ENCODE measurements at regions not wholly inside any gene's neighbourhood (a gene's known extent, or its start where the extent isn't known, plus 50 kb on each side); places are given as distances from the start of the nearest gene placed in this dataset.
A peak's percentile ranks its signal among the peaks of the same experiment; 100 is the strongest.

DNA sequence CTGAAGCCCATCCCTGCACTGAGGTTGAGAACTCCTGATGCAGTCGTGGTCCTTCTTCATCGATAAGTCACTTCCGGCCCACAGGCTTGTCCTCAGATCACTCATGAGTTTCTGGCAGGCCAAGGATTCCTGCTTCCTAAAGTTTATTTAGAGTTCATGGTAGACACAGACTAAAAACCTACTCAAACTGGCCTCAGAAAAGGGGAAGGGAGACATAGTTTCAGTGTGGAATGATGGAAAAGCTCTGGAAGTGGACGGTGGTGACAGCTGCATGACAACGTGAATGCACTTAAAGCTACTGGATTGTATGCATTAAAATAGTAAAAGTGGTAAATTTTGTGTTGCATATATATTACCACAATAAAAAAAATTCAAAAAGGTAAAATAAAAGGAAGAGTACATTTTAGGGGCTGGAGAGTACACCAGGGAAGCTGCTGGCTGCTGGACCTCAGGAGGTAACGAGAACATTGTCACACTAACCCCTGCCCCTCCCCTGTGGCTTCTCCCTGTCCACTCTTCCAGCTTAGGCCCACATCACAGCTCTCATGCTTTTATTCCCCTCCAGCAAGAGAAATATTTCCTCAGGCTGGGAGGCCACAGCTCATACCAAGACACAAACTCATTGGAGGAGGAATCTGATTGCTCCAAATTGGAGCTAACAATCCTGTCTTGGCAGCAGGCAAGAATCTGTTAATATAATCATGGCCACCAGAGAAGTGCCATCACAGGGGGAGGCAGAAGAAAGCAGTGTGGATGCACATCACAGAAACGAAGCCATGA, 741.0 kb downstream of the UQCRFS1 start:
- DNase-seq (ENCODE audit: low read depth), result no peak

DNA sequence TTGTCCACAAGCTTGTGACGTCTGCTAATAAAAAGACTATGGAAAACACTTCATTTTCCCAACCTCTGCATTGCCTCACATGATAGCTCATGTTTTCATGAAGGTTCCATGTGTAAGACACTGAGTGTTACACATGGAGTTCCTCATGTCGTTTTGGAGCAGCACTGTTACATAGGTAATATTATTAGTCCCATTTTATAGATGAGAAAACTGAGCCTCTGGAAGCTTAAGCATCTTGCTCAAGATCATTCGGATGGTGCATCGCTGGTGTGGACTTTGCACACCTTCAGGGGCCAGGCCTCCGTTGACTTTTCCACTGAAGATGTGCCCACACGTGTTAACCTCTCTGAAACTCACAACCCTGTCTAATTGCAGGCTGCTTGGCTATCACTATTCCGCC, 743.4 kb downstream of the UQCRFS1 start:
- no peak for DNase-seq (ENCODE audit: low read depth)

DNA sequence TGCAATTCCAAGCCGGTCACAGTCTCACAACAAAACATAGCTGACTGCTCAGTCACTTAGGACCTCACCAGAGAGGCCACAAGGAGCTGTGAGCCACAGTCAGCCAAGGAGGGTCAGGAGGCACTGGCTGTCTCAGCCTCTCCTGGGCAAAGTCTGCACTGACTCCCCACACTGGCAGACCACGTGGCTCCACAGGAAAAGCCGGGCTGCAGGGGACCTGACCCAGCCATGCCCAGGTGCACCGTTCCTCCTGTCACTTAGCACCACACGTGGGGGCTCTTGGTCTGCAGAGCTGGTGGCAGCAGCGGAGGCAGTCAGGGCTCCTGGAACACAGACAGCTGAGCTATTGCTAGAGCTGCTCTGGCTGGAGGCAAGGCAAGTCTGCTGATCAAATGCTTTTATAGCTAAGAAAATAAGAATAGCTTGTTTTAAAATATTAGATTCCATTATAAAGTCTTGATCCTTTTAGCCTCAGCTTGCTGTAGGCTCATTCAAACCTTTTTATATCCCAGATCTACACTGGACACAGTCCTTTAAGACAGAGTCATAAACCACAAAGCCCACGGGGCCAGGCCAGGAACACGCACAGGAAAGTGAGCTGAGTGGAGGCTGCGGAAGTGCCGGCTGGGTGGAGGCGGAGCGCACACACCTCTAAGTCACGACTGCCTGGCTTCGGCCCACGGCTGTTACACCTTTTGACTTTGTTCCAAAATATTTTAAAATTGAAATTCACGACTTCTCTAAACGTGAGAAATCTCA, 744.1 kb downstream of the UQCRFS1 start:
- peak; percentile 9 for DNase-seq (ENCODE audit: low read depth)

DNA sequence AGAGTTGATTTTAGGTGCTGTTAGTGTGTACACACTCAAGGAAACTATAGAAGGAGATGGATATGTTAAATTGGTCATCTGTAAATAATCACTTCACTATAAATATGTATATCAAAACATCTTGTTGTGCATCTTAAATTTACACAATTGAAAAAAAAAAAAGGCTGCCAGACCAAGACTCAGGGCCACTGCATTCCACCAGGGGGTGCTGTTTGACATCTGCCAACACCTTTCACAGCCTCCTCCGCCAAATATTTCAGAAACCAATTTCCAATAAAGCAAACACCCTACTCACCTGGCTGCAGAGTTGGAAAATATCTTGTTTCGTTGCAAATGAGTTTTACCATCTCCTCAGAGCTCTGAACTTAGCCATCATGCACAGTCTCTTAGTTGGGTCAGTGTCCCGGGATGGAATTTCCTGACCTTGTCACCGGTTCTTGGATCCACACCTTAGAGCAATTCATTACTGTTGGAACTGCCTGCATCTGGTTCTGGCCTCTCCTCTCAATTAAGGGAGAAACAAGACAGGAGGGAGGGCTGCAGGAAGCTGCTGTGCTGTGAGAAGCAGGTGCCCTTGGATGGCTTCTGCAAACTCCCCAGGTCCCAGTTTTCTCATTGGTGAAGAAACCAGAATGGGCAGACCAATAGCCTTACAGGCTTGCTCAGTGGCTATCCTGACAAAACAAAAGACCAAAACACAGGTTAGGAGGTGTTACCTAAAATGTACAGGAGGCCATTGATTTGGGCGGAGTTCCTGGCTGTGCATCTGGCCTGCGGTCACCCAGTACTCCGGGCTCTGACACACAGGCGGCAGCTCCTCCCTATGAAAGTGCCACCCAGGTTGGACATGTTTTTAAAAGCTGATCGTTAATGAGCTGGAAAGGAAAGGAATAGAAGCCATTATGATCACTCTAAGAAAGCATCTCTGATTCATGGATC, 746.6 kb downstream of the UQCRFS1 start:
- peak; percentile 22 for DNase-seq (ENCODE audit: low read depth)

DNA sequence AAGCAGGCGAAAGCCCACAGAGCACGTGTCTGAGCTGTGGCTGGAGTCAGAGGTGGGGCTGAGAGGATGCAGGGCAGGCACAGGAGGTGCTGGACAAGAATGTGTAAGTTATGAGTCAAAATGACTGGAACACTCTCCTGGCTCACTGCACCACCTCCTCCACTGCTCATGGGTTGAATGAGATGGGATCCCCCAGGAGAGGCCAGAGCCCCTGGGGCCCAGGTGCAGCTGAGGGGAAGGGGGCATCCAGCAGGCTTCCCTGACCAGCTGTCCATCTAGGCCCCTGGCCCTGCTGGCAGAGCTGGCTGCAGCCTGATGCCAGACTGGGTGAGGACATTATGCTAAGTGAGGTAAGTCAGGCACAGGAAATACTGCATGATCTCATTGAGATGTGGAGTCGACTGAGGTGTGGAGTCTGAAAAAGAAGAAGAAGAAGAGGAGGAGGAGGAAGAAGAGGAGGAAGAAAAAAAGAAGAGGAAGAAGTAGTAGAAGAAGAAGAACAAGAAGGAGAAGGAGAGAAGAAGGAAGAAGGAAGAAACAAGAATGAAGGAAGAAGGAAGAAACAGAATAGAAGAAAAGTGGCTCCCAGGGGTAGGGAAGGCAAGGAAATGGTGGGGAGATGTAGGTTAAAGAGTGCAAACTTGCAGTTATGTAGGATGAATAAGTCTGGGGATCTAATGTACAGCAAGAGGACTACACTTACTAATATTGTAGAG, 747.4 kb downstream of the UQCRFS1 start:
- DNase-seq (ENCODE audit: low read depth), result no peak

DNA sequence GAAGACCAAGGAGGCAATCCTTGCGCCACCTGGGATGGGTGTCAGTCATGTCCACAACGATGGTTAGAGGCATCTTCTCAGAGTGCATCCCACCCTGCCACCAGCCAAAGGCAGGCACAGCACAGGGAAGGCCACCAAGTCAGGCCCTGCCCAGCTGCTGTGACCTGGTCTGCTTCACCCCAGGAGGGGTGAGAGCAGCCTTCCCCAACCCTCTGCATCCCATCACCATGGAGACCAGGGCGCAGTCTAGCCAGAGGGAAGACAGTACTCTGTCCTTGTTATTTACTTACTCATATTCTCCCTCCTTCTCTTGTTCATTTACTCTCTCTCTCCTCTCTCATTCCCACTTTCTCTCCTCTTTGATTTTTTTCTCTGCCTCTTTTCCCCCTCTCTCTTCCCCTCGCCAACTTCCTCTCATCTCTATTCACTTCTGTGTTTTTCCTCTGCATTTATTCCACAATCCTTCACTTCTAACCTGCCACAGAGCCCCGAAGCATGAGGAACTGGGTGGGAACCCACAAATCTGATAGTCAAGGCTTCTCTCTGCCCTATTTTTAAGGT, 749.4 kb downstream of the UQCRFS1 start:
- DNase-seq (ENCODE audit: low read depth), result no peak

DNA sequence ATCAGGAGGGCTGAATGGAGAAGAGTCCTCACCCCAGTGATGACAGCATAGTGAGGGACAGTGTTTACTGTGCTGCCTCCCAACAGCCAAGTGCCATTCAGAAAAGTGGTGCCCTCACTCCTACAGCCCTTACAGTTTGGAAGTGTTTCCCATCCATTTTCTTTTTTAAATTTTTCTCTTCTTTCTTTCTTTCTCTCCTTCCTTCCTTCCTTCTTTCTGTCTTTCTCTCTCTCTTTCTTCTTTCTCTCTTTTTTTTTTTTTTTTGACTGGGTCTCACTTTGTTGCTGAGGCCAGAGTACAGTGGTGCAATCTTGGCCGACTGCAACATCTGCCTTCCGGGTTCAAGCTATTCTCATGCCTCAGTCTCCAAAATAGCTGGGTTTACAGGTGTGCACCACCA, 755.3 kb downstream of the UQCRFS1 start:
- DNase-seq (ENCODE audit: low read depth), result no peak

DNA sequence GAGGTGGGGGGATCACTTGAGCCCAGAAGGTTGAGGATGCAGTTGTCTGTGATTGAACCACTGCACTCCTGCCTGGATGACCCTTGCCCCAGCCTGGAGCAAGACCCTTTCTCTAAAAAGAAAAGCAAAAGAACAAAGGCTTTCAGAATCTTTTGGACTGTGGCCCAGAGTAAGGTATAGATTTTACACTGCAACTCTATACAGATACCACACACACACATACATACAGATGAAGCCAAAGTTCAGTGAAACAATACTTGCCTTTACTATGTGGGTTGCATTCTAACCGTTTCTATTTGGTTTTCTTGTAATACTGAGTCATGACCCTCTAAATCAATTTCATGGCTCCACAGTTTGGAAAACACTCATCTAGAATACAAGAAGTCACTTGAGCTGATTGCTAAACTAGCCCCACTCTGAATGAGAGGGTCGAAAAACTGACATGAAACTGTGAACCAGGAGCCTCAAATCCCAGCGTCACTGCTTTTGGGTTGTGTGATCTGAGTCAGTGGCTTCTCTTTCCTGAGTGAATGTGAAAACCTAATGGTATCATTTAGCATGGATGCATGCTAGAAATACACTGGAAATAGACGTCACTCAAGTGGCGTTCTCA, 756.1 kb downstream of the UQCRFS1 start:
- no peak for DNase-seq (ENCODE audit: low read depth)

DNA sequence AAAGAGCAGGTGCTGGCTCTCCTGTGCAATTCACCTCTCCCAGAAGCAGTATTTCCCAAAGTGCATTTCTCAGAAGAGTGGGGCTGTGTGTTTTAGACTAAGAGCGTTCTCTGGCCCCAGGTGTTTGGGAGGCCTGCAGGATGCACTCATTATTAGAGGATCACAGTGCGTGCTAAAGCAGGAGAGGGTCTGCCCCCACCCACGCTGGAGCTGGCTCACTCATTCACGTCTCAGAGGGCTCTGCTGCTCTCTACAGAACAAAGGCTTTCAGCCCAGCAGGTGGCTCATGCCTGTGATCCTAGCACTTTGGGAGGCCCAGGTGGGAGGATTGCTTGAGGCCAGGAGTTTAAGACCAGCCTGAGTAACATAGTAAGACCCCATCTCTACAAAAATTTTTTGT, 756.7 kb downstream of the UQCRFS1 start:
- no peak for DNase-seq (ENCODE audit: low read depth)

DNA sequence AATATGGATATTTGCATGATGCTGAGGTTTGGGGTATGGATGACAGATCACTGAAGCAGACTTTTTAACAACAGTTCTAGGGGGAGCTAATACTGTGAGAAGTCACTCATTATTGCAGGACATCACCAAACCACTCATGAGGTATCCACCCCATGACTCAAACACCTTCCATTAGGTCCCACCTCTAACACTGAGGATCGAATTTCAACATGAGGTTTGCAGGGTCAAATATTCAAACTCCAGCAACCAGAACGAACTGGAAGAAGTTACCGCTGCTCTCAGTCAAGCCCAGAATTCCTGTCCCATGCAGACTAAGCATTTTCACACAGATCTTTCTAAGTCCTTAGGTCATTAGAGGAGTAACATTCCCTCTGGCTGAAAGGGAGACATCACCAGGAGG, 758.9 kb downstream of the UQCRFS1 start:
- DNase-seq (ENCODE audit: low read depth), result no peak

DNA sequence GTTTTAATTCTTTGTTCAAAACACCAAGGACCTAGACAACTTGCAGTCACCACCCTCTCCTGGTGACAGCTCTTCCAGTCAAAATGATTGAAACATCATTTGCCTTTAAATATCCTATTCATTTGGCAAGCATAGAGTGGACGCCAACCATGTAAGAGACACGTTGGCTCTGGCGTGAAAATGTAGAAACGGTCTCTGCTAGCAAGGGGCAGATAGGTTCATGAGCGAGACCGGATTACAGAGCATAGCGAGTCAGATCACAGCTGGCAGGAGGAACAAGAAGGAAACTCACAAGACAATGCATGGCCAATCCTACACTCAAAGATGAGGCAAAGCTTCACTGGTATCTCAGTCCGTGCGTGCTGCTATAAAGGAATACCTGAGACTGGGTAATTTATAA, 759.5 kb downstream of the UQCRFS1 start:
- DNase-seq (ENCODE audit: low read depth), result no peak

DNA sequence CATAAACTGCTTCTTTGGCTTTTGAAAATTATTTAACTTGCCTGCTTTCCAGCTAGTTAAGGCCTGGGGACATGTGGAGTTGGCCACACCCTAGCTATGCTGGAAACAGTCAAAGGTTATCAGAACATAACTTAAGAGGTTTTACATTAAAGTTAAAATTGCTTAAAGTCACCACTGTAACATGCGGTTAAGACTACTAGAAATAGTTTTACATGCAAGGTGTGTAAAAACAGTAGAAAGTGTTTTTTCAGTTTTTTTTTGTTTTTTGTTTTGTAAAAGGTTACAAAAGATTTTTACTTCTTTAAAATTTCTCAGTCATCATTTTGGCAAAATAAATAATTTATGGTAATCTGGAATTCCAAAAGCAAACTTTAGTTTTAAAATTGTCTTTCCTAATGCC, 763.1 kb downstream of the UQCRFS1 start:
- DNase-seq (ENCODE audit: low read depth), result no peak

DNA sequence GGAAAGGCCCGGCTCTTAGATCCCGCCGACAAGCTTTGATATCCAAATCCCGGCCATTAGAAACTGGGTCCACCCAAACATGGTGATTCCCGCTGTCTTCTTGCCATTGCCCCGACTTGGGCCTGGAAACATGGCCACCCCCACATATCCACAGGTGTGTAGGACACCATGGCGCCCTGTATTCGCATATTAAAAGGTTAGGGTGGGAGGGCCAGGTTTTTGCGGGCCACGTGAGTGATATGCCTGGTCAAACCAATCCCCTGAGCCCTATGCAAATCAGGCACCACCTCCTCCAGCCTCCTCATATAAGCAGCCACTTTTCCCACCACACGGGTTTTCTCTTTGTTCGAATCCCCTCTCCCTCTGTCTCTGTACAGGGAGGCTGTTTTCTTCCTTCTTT, 766.4 kb downstream of the UQCRFS1 start:
- no peak for DNase-seq (ENCODE audit: low read depth)

DNA sequence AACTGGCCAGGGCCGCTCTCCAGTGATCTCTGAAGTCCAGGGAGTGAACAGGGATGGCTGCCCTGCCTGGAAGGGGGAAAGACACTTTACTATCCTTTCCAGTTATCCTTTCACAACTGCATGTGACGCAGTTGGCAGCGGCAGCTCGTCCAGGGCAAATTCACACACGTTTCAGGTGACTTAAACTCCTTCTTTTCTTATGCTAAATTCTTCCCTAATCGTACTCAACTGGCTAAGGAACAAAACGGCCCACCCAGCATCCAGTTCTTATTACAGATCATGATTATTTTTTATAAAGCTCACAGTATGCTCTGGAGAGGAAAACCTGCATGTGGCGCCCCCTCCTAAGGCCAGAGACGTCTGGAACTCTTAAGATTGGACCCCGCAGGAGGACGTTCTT, 767.1 kb downstream of the UQCRFS1 start:
- no peak for DNase-seq (ENCODE audit: low read depth)

DNA sequence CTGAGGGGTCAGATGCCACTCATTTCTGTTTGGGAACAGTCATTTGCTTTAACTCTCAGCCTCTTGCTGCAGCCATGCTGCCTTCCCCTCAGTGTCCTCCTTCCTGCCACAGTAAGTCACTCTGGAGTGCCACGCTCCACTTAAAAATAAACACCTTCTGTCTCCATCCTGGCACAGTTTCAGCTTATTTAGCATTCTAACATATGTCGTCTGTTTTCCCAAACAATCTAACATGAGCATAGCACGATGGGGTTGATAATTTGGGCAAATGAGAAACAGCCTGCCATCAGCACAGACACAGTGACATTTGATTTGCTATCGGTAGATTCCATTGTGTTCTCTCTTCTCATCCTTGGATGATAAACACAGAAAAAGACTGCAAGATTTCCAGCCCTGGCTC, 768.6 kb downstream of the UQCRFS1 start:
- no peak for DNase-seq (ENCODE audit: low read depth)

DNA sequence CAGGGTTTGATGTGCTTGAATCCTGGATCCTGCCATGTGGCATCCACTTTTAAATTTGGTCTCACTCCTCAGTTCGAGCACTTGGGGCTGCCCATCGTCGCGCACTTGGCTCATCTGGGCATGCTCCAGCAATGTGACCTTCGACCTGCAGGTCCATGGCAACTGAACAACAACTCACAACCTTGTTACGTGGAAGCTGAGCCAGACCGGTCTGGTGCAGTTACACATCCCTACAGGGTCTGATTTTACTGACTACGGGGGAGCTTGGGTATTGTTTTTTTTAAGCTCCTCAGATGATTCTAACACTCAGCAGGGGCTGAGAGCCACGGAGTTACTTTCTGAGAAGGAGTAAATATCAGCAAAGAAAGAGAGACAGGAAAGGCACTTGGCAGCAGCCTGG, 769.6 kb downstream of the UQCRFS1 start:
- no peak for DNase-seq (ENCODE audit: low read depth)

DNA sequence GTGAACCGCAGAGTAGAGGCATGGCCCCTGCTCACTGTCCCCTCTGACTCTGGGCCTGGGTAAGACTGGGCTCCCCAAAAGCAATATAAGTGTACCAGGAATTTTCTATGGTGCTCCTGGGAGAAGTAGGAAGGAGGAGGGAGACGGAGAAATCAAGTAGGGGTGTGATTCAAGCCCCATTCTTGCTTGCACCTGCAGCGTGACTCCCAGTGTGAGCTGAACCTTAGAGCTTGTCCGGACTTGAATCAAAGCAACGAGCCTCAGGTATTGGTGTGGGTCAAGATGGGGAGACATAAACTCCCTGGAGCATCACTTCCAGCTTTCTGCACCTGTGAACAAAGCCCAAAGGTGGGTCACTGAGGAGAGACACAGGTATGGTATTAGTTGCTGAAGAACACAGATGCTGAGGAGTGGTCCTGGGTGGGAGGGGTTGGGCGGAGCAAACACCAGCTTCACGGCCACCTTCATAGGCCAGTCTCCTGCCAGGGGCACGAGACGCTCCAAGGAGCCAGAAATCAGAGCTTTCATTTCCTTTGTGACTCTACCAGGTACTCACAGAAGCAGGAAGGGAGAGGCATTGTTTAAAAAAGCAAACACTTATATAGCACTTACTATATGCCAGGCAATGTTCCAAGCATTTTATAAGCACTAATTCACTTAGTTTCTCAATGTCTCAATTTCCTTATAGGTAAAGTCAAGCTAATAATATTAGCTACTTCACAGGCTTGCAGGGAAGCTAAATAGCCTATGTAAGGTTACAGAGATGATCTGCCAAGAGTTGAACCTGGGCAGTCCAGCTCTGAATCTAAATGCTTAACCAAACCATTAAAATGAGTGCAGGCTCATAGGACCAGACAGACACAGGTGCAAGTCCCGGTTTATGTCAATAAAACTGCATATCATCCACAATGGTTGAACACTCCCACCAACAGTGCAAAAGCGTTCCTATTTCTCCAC, 775.3 kb downstream of the UQCRFS1 start:
- DNase-seq (ENCODE audit: low read depth), result no peak

DNA sequence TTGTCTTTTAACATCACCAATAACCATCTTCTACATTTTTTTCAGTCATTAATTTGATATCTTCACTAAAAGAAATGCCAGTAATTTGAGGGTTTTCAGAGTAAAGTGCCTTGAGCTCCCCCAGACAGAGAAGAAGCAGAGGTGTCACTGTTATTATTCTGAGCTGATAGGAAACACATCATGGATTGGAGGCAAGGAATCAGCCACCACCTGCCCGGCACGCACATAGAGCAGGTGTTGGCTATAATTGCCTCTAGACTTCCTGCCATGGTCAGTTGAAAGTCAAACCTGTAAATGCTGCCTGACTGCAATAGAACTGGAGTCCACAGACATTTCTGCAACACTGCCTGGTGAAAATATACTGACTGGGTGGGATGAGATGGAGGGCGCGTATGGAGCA, 776.6 kb downstream of the UQCRFS1 start:
- no peak for DNase-seq (ENCODE audit: low read depth)

DNA sequence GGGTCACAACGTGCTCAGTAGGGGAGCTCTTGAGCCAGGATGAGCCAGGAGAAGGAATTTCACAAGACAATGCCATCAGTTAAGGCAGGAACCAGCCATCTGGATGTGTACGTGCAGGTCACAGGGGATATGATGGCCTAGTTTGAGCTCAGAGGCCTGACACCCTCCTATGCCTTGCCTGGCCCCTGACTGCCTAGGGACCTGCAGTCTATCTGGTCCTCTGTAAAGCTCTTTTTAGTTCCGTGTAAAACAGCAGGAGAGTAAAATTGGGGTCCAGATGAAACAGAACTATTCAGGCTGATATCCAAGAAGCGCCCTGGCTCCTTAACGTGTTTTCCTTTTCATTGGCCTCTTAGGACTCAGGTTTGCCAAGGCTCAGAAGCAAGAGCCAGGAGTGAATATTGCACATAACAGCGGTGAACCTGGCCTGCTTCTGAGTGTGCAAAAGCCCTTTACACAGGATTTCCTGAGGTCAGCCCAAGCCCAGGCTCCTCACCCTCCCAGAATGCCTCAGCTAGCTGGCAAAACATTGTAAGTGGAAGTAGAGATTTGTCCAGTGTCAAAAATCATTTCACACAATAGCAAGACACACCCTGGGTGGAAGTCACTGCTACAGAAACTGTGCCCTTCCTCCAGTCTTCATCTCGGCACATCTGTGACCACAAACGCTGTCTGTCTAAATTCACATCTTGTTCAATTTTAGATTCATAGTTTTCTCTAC, 777.2 kb downstream of the UQCRFS1 start:
- no peak for DNase-seq (ENCODE audit: low read depth)
